ENCODE measurements at regions not wholly inside any gene's neighbourhood (a gene's known extent, or its start where the extent isn't known, plus 50 kb on each side); places are given as distances from the start of the nearest gene placed in this dataset.

DNA sequence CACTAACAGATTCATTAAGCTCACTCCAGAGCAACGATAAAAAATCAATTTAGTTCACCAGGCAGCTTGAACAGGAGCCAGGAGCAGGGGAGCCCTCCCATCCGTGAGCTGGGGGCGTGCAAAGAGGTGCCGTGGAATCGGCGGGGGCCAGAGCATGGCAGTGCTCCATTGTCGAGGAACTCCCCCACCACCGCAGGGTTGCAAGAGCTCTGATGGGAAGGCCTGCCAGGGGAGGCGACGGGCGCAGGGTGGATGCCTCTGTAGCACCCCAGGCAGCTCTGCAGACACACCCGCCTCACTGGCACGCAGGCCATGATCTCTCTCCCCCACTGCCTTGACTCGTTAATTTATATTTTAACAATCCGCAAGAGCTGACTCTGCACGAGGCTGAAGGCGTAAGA lies 433.2 kb downstream of the MIAT start:
- TF ChIP-seq, protein P1, sequence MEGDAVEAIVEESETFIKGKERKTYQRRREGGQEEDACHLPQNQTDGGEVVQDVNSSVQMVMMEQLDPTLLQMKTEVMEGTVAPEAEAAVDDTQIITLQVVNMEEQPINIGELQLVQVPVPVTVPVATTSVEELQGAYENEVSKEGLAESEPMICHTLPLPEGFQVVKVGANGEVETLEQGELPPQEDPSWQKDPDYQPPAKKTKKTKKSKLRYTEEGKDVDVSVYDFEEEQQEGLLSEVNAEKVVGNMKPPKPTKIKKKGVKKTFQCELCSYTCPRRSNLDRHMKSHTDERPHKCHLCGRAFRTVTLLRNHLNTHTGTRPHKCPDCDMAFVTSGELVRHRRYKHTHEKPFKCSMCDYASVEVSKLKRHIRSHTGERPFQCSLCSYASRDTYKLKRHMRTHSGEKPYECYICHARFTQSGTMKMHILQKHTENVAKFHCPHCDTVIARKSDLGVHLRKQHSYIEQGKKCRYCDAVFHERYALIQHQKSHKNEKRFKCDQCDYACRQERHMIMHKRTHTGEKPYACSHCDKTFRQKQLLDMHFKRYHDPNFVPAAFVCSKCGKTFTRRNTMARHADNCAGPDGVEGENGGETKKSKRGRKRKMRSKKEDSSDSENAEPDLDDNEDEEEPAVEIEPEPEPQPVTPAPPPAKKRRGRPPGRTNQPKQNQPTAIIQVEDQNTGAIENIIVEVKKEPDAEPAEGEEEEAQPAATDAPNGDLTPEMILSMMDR (IDR thresholded peaks at IDR 0.05; ENCODE audit: low read length), result no peak
- no peak for TF ChIP-seq EZH2phosphoT487 (IDR thresholded peaks at IDR 0.05; ENCODE audit: low read length)
- TF ChIP-seq EZH2 (optimal IDR thresholded peaks at IDR 0.05; ENCODE audit: low read depth, low read length), result no peak

Data from MM.1S (cell line).